ENCODE measurements at regions not wholly inside any gene's neighbourhood (a gene's known extent, or its start where the extent isn't known, plus 50 kb on each side); places are given as distances from the start of the nearest gene placed in this dataset.

DNA sequence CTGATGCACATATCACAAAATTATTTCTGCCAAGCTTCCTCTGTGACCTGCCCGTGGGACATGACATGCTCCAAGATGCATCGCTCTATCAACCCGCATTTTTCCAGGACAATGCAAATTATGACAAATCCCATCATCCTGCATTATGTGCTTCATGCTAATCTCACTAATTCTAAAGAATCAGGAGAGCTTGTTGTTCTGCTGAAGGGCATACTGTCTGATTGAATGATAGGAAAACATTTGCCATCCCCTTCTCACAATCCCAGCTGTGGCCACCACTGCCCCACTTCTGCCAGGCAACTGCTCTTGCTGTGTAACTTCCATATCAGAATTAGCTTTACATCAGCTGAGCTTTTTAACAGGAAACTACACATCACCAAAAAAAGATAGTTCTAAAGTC, 203.5 kb upstream of the NANOGP8 start:
- Histone ChIP-seq H3K9me2 (ENCODE audit: insufficient read depth) (no peaks in the 10 kb centered on the region), H3K4me2 (no peak overlapping the region), H3F3A (replicated peaks; ENCODE audit: low read depth) (no peaks in the 10 kb centered on the region), H3K4me1 (ENCODE audit: insufficient read depth) (no peaks in the 10 kb centered on the region), H3K27ac (ENCODE audit: low read depth) (no peak overlapping the region), H3K36me3 (ENCODE audit: insufficient read depth) (no peaks in the 10 kb centered on the region), H3K27me3 (ENCODE audit: insufficient read depth) (no peaks in the 10 kb centered on the region), H4K20me1 (replicated peaks; ENCODE audit: insufficient read depth) (no peaks in the 10 kb centered on the region), H3K4me3 (no peak overlapping the region), H2AFZ (no peak overlapping the region), H3K79me2 (replicated peaks; ENCODE audit: insufficient read depth) (no peaks in the 10 kb centered on the region)
- peaks cover 3% of the 10 kb centered on the region; the same call in 1 of the 3 replicates for H3K4me1 Mint-ChIP-seq
- peaks cover 5% of the 10 kb centered on the region; the same call in 2 of the 3 replicates for H3K9me3 Mint-ChIP-seq
- no peak overlapping the region for H3K27ac Mint-ChIP-seq
- TF ChIP-seq EZH2 (IDR thresholded peaks at IDR 0.05; ENCODE audit: low read depth, unreplicated experiment) (no peak), ZNF331 (CRISPR knock-in tag; IDR thresholded peaks at IDR 0.05; ENCODE audit: low read depth) (no peak), NANOG (IDR thresholded peaks at IDR 0.05; ENCODE audit: borderline replicate concordance) (no peak), CTCF (conservative IDR thresholded peaks at IDR 0.05; ENCODE audit: low read depth in 2 of 2) (no peak), EZH2phosphoT487 (IDR thresholded peaks at IDR 0.05; ENCODE audit: unreplicated experiment) (no peak), REST (IDR thresholded peaks at IDR 0.05; ENCODE audit: unreplicated experiment) (no peak), CREB1 (CRISPR knock-in tag; IDR thresholded peaks at IDR 0.05; ENCODE audit: low read depth) (no peak), POLR2AphosphoS5 (IDR thresholded peaks at IDR 0.05; ENCODE audit: low read depth) (no peak), JUNB (IDR thresholded peaks at IDR 0.05; ENCODE audit: unreplicated experiment) (no peak), ZNF114 (CRISPR knock-in tag; IDR thresholded peaks at IDR 0.05) (no peak), STAT1 (IDR thresholded peaks at IDR 0.05; ENCODE audit: unreplicated experiment) (no peak)
- TF ChIP-seq, protein P1, sequence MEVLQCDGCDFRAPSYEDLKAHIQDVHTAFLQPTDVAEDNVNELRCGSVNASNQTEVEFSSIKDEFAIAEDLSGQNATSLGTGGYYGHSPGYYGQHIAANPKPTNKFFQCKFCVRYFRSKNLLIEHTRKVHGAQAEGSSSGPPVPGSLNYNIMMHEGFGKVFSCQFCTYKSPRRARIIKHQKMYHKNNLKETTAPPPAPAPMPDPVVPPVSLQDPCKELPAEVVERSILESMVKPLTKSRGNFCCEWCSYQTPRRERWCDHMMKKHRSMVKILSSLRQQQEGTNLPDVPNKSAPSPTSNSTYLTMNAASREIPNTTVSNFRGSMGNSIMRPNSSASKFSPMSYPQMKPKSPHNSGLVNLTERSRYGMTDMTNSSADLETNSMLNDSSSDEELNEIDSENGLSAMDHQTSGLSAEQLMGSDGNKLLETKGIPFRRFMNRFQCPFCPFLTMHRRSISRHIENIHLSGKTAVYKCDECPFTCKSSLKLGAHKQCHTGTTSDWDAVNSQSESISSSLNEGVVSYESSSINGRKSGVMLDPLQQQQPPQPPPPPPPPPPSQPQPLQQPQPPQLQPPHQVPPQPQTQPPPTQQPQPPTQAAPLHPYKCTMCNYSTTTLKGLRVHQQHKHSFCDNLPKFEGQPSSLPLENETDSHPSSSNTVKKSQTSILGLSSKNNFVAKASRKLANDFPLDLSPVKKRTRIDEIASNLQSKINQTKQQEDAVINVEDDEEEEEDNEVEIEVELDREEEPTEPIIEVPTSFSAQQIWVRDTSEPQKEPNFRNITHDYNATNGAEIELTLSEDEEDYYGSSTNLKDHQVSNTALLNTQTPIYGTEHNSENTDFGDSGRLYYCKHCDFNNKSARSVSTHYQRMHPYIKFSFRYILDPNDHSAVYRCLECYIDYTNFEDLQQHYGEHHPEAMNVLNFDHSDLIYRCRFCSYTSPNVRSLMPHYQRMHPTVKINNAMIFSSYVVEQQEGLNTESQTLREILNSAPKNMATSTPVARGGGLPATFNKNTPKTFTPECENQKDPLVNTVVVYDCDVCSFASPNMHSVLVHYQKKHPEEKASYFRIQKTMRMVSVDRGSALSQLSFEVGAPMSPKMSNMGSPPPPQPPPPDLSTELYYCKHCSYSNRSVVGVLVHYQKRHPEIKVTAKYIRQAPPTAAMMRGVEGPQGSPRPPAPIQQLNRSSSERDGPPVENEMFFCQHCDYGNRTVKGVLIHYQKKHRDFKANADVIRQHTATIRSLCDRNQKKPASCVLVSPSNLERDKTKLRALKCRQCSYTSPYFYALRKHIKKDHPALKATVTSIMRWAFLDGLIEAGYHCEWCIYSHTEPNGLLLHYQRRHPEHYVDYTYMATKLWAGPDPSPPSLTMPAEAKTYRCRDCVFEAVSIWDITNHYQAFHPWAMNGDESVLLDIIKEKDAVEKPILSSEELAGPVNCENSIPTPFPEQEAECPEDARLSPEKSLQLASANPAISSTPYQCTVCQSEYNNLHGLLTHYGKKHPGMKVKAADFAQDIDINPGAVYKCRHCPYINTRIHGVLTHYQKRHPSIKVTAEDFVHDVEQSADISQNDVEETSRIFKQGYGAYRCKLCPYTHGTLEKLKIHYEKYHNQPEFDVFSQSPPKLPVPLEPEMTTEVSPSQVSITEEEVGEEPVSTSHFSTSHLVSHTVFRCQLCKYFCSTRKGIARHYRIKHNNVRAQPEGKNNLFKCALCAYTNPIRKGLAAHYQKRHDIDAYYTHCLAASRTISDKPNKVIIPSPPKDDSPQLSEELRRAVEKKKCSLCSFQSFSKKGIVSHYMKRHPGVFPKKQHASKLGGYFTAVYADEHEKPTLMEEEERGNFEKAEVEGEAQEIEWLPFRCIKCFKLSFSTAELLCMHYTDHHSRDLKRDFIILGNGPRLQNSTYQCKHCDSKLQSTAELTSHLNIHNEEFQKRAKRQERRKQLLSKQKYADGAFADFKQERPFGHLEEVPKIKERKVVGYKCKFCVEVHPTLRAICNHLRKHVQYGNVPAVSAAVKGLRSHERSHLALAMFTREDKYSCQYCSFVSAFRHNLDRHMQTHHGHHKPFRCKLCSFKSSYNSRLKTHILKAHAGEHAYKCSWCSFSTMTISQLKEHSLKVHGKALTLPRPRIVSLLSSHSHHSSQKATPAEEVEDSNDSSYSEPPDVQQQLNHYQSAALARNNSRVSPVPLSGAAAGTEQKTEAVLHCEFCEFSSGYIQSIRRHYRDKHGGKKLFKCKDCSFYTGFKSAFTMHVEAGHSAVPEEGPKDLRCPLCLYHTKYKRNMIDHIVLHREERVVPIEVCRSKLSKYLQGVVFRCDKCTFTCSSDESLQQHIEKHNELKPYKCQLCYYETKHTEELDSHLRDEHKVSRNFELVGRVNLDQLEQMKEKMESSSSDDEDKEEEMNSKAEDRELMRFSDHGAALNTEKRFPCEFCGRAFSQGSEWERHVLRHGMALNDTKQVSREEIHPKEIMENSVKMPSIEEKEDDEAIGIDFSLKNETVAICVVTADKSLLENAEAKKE (CRISPR knock-in tag; IDR thresholded peaks at IDR 0.05): no peak
- no peak for ATAC-seq
- peaks cover 6% of the 10 kb centered on the region for H3K36me3 Mint-ChIP-seq (ENCODE audit: low read depth)
- no peak overlapping the region for H3K4me3 Mint-ChIP-seq
- DNase-seq (ENCODE audit: low spot score): no peak
- H3K27me3 Mint-ChIP-seq (ENCODE audit: insufficient read depth, low read depth, poor library complexity): peaks cover 1% of the 10 kb centered on the region
